HG02884 (cell line): ENCODE measurements at regions not wholly inside any gene's neighbourhood (a gene's known extent, or its start where the extent isn't known, plus 50 kb on each side); places are given as distances from the start of the nearest gene placed in this dataset.

Experiments used
- ATAC-seq: cut with Tn5 transposase; IDR thresholded peaks from one replicate; pipeline ENCODE4 v1.9.1; 2021; ENCODE audit warnings: mild to moderate bottlenecking, moderate library complexity; ENCODE audit not compliant: unreplicated experiment

DNA sequence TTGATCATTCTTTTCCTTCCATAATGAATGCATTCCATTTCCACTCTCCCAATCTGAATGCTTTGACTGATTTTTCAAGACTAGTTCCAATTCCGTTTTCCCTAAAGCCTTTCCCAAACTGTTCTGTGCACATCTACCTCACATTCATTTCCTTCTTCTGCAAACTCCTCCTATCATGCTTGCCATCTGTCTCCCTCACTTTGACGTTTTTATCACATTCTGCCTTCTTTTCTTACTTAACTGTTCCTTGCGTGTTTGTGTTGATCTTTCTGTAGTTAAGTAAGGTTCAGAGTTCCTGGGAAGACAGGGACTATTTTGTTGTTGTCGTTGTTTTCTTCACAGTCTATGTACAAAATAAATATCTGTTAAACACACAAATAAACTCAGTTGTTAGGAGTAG lies 179.0 kb downstream of the NXPE2 start:
- no peak for ATAC-seq

DNA sequence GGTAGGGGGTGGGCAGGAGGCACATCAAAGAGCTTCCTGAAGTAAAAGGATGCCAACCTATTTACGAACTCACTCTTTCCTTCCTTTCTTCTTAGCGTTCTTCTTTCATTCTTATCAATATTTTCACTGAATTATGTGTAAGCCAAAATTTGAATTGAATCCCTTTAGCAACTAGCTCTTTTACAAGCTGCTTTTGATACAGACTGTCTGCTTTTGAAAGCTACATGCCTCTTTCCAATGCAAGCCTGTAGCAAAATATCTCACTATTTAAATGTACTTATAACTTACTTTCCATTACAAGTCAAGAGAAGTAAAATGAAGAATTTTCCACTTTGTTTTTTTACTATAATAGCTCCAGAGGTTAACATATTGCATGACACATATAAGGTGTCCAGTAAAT lies 186.6 kb downstream of the NXPE2 start:
- no peak for ATAC-seq

DNA sequence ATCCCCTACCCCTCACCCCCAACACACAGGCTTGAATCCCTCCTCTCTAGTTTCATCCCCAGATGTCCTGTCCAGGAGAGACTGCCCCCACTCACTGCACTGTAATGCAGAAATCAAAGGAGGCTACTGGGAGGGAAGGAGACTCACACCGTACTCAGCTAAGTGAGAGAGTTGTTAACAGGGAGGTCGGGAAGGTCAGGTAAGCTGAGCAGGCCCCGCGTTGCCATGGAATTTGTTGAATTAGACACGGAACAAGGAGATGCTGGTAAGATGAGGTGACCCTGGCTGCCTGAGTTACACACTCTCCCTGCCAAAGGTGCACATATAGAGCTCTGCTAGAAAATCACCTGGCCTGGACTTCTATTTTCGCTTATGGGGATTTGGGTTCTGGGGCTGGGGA lies 197.9 kb downstream of the NXPE2 start:
- no peak for ATAC-seq

DNA sequence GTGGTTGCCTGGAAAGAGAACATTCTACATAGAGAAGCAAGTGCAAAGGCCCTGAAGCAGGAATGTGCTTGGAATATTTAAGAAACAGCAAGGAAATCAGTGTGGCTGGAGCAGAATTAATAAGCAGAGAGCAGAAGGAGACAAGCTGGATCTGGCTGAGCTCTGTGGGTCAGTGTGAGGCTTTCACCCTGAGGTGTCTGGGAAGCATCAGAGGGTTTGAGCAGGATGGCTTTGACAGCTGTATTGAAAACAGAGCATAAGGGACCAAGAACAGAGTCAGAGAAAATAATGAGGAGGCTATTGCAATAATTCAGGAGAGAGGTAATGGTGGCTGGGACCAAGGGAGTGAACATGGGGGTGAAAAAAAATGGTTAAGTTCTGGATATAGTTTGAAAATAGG lies 199.6 kb downstream of the NXPE2 start:
- no peak for ATAC-seq

DNA sequence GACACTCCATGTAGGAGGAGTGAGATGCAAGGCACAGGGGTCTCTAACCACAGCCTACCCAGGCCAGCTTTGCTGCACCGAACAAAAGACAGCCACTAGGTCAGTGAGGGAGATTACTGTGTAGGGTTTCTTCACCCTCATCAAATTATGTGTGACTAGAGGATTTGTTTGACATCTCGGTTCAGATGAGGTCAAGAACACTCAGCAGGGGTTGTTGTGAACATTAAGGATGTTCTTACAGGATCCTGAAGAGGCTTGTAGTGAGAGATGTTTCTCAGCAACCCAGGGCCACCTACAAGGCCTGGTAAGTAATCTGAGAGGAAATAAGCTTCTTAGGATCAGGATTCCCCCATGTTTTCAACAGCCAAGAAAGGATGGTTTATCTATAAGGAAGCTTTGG lies 202.1 kb downstream of the NXPE2 start:
- no peak for ATAC-seq

DNA sequence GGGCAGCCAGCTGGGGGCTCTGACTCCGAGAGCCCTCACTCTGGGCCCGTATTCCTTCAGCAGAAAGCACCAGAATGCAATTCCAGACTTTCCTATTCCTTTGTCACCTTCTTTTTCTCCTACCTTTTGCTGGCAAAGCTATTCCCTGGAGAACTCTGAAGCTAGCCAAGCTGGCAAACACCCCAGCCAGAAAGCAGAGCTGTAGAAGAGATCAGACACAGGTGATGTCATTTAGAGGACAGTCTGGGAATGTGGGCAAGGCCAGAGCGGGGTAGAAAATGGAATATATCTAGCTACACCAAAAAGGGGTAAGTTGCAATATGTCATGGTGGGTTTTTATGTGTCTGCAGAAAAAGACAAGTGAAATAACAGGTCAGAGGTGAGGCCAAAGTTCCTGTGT lies 205.1 kb downstream of the NXPE2 start:
- ATAC-seq = no peak

DNA sequence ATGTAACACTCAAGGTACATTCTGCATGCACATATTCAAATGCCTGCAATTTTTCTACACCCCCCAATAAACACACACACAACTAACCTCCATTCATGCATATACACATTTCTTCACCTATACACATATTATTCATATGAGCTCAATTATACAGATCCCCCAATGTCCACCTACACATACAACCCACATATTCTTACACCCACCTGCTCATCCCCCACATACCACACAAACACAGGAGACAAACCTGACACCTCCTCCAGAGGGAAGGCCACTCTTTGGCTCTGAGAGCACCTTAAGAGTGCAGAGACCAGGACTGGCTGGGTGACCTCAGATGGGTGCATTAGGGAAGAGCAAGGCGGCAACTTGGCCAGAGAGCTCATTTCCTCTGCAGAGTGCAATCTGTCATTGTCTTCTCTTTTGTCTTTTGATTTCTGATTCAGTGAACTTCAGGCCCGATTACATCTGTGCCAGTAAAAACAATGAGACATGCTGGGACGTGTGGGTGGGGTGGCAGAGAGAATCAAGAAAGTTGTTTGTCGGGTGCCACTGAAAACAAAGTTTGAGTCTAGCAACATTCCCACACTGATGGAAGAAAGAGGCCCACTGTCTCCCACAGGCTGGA lies 208.4 kb downstream of the NXPE2 start:
- ATAC-seq = no peak

DNA sequence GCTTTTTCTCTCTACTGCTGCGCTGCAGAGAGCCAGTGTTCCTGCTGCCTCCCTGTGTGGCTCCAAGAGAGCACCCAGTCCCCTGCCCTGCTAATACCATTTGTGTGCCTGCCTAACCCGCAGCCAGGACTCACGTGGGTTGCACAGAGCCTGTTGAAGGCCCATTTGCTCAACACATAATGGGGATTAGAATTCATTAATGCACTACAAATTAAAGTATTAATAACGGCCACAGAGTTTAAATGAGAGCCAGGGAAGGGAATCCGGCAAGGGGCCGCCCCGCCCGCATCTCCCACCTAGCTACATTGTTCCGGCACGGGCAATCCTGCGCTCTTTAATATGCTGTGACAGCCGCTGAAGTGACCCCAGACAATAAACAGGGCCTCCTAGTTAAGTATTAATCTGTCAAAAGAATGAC lies 211.3 kb downstream of the NXPE2 start:
- no peak for ATAC-seq

DNA sequence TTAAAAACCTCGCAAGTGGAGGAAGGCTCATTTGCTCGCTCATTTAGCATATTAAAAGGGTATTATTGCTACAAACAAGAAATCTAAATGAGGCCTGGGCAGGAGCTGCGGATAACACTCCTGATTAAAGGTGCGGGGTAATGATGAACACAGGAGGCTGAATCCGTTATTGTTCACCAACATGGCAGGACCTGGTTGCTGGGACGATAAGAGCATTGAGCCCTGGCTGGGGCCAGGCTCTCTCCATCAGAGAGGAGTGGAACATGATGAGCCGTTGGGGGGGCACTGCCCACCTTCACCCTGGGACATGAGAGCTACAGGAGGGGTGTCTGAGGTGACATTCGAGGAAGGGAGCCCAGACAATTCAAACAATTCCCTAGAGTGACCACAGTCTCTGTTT lies 211.7 kb downstream of the NXPE2 start:
- no peak for ATAC-seq

DNA sequence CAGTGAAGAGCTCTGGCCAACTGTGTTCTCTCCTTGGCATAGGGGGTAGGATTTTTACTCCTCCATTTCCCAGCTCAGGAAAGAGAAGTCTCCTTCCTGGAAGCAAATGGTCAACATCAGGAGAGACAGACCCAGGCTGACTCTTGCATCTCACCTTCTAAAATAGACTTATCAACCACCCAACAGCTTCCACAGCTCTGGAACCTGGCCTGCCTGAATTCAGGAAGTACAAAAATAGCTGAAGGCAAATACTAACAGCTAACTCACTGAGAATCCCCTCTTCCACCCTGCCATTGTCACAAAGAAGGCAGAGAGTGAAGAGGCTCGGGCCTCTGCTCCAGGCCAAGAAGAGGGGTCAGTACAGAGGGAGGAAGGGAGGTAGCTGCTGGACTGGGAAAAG lies 213.6 kb downstream of the NXPE2 start:
- no peak for ATAC-seq

DNA sequence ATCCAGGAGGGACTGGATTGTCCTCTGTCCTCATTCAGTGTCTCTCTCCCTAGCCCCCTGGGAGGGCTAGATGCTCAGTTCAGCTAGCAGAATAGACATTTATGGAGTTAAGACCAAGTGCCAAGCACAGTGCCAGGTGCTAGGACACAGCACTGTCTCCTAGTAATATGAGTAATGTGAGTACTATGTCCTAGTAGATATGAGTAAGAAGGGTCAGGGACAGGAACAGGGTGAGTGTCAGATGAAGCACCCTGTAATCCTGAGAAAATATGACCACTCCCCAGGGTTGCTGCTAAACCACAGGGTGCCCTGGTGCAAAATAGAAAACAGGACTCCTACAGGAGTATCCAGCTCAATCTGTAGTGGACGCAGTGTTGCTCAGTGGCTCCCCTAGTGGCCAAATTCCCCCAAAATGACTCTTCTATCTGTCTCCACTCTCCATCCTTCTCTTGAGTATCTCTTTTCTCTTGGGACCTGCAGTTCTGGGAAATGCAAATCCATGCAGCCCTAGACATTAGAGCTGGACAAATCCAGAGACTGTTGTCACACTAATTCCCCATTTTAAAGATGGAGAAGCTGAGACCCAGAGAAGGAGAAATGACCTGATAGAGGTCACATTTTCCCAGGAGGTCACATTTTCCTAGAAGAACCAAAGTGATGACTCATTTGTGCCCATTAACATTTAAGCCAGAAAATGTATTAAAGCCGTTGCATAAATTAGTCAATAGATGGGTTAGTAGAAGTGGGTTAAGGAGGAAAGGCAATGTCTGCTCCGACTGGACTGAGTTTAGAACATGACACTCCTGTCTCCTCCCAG lies 214.3 kb downstream of the NXPE2 start:
- ATAC-seq = no peak

DNA sequence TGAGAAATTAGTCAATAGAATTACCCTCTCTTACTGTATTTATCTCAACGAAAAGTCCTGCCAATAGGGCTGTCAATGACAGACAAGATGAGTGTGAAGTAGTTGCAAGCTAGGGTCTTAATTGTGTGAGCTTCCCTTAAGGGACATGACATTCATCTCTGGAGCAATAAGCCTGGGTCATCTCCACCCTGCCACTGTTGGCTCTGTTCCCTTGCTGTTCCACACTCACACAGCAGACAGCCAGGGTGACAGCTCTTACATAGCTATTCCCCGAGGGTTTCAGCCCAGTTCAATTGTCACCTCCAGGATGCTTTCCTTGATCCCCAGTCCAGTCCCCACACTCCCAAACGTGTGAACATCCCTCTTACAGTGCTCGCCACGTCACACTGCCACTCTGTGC lies 215.0 kb downstream of the NXPE2 start:
- no peak for ATAC-seq

DNA sequence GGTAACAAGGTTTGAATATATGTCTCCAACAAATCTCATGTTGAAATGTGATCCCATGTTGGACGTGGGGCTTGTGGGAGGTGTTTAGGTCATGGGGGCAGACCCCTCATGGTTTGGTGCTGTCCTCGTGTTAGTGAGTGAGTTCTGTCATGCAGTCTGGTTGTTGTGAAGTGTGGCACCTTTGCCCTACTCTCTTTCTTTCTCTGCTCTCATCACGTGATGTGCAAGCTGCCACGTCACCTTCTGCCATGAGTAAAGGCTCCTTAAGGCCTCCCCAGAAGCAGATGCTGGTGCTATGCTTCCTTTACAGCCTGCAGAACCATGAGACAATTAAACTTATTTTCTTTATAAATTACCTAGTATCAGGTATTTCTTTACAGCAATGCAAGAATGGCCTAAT lies 218.3 kb downstream of the NXPE2 start:
- ATAC-seq = no peak

DNA sequence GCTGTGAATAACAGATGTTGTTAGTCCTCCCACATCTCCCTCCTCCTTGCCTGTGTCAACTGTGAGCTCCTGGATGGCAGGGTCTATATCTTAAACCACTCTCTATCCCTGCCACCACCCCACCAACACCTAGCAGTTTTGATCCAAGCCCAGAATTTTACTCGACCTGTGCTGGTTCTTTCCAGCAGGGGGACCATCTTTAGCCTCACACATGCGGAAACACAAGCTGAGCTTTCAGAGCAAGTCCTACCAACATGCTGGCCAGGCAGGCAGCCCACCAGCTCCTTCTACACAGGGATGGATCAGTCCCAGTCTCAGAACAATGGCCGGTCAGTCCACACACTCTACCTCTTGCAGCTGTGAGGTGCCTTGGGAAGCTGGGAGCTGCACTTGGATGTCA lies 231.5 kb downstream of the NXPE2 start:
- ATAC-seq = no peak

DNA sequence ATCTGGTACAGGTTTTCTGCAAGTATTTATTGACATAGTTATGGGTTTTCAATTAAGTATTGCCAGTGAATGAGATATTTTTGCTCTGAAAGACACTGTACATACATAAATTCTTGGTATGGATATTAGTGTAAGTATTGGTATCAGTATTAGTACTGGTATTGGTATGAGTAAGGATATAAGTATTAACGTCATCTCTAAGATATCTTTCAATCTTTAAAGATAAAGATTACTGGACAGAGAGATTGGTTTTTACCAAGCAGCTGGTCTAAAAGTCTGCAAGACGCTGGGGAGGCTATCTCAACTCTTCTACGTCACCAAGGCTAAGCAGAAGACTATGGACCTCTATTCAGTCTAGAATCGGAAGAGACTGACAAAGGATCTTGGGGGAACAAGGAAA lies 234.5 kb downstream of the NXPE2 start:
- ATAC-seq = peak; percentile 84

DNA sequence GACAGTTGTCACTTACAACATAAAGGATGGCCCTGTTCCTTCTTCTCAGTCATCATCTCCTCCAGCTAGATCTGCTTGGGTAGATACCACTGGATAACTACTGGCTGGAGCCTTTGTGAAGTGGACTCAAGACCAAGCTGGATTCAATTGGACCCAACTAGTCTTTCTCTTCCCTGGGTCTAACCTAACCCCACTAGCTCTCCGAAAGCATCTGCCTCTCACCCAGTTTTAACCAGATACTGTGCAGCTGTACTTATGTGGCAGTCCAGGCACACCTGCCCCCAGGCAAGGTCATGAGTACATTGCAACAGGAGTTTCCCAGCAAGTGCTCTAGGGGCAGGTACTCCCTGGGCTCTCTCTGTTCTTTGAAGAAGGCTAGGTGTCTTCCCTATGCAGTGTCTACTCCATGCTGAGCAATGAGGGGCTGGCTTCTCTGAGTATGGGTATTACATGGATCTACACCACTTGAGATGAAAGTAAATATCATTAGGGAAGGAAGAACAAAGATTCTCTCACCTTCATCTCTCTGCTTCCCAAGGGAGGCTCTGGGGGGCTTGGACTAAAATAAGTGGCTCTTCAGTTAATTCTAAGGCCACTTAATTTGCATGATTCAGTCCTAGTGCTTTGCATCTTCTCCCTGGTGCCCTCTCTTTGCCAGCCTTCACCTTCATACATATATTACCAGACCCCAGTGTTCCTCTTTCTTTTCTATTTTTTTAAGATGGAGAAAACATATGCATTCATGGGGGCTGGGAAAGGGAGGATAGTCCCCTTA lies 236.1 kb downstream of the NXPE2 start:
- ATAC-seq = no peak

DNA sequence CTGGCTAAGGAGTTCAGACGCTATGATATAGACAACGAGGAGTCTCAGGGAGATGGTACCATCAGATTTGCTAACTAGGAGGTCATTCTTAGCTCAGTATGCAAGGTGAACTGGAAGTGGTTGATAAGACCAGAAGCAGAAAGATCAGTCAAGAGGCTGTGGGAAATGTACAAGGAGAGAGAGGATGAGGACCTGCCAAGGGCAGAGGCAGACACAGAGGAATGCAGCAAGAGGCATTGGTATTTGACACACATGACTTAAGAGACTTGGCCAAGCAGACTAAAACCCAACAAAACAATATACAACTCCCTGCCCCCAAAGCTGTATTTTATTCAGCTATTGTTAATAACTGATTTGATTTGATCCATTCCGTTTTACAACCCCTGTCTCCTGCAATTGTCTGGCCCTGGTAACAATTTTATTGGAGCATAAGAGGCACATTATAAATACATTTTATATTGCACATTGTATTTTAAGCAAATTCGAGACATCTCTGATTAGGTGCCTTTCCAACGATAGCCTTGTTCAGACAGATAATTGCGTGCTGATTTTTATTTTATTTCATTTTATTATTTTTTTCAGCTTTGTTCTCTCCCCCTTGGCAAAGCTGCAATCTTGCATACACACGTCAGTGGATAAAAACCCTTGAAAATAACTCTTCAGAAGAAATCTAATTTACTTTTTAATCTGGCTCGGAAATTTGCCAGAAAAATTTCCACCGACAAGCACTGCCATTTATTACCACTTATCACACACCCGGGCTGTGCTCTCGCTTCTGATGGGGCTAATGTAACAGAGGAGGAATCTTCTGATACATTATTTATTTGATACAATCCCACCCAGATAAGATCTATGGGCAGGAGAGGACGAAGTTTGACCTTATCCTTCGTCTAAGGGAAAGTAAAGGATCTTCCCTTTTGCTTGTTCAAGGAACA lies 237.8 kb downstream of the NXPE2 start:
- no peak for ATAC-seq

DNA sequence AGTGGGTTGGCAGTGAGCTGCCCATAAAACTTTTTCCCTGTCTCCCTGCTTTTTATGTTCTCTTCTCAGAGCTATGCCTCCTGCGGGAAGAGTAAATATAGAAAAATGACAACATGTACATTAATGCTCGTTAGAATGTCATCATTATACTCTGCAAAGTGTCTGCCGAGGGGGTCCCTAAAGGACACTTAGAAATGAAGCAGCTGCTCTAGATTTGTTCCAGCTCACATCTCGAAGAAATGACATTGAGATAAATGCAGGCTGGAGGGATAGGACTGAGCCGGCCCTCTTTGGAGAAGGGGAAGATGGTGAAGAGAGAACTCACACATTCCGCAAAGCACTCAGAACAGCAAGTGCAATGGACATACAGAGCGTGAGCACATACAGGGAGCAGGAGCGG lies 240.0 kb downstream of the NXPE2 start:
- no peak for ATAC-seq

DNA sequence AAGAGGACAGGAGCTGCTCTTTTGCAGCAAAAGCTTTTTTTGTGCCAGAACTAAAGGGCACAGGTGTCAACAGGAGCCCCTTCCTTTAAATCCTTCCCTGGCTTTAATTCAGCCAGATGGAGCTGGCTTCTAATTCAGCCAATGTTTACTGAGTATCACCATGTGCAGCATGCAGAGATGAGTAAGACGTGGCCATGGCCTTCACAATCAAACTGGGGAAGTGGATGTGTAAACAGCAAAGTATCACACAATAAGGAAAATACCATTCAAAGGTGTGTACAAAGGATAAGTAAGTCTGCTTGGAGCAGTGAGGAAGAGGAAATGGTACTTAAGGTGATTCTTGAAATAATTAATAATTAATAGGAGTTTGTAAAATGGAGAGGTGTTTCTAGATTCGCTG lies 243.4 kb downstream of the NXPE2 start:
- ATAC-seq = no peak

DNA sequence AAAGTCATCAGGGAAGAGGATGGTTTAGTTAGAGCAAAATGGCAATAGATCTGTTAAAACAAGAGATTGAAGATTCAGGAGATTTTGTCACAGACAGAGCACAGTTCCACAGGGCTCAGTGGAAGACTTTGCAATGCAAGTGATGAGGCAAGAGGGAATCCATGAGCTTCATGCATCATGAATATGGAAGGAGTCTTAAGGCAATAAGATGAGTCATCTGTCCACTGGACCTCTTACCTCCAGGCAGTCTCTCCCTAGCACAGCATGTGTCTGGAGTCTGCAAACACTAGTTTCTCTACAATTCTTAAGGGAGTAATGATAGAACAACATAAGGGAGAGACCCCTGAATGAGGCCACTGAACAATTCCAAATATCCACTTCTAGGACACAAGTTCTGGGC lies 245.7 kb downstream of the NXPE2 start:
- no peak for ATAC-seq

DNA sequence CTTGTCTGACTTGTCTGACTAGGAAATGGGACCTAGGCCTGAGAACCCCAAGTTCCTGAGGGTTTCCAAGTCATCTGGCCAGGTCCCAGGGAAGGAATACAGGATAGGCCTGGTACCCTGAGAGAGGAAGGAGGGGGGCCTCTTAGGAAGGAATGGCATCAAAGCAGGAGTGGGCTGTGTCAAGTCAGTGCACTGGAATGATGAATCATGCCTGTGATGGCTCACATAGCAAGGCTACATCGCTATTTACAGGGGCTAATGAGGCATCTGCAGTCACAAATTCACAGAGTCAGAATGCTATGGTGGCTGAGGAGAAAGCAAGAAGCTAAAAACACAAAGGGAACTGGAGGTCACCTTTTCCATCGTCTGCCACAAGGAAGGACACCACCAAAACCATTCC lies 247.3 kb downstream of the NXPE2 start:
- ATAC-seq = no peak
